WTC11 (cell line): ENCODE measurements at regions not wholly inside any gene's neighbourhood (a gene's known extent, or its start where the extent isn't known, plus 50 kb on each side); places are given as distances from the start of the nearest gene placed in this dataset.

ENCODE experiments used
- CTCF ChIP-seq: fragments of 200-600 bp; IDR thresholded peaks from 2 replicates; pipeline ENCODE4 v1.8.0; 2022; ENCODE audit warnings: antibody characterized with exemption
- GTF2I ChIP-seq: fragments of 250-450 bp; sonication (Bioruptor Pico); conservative IDR thresholded peaks from 2 replicates; pipeline ENCODE4 v1.4.0; 2021; ENCODE audit warnings: mild to moderate bottlenecking
- OVOL2 ChIP-seq: fragments of 250-450 bp; sonication (Bioruptor Pico); IDR thresholded peaks from 2 replicates; pipeline ENCODE4 v1.9.0; 2021; ENCODE audit warnings: mild to moderate bottlenecking, borderline replicate concordance
- STAT6 ChIP-seq: sonication (generic); formaldehyde crosslinking; conservative IDR thresholded peaks from 2 replicates; pipeline ENCODE4 v1.8.1; 2023; ENCODE audit warnings: mild to moderate bottlenecking, low read depth, missing genetic modification reagents, moderate library complexity
- USF2 ChIP-seq: sonication (generic); formaldehyde crosslinking; IDR thresholded peaks from 2 replicates; pipeline ENCODE4 v1.8.1; 2023; ENCODE audit warnings: mild to moderate bottlenecking, missing genetic modification reagents, moderate library complexity
- ZMAT4 ChIP-seq: fragments of 250-450 bp; sonication (Bioruptor Pico); IDR thresholded peaks from 2 replicates; pipeline ENCODE4 v1.9.0; 2021; ENCODE audit warnings: mild to moderate bottlenecking
- ZNF532 ChIP-seq: fragments of 250-450 bp; sonication (Bioruptor Pico); IDR thresholded peaks from 2 replicates; pipeline ENCODE4 v1.9.0; 2021; ENCODE audit warnings: mild to moderate bottlenecking, borderline replicate concordance

- TF ChIP-seq STAT6 (no peak), ZMAT4 (CRISPR knock-in tag) (no peak), ZNF532 (no peak), OVOL2 (CRISPR knock-in tag) (no peak), GTF2I (CRISPR knock-in tag) (no peak), CTCF (no peak), USF2 (CRISPR knock-in tag) (no peak)
Observed at GRCh38 chr3:32056559-32057290, 49.7 kb upstream of the GPD1L start (continued).
